CD4-positive, CD25-positive, alpha-beta regulatory T cell (primary cell): ENCODE measurements at regions not wholly inside any gene's neighbourhood (a gene's known extent, or its start where the extent isn't known, plus 50 kb on each side); places are given as distances from the start of the nearest gene placed in this dataset.

Experiments
- ATAC-seq, 2 donors: fragments of 150-1000 bp; cut with Tn5 transposase; one replicate each; pipeline ENCODE4 v1.10.0; 2021; ENCODE audit warnings: low read depth in 2 of 2, moderate number of reproducible peaks in 2 of 2, moderate library complexity in 1 of 2
- DNase-seq, 3 donors: peaks; one replicate each; pipeline versions ENCODE4 v3.0.0 to v3.0.0-alpha.2; 2012 to 2022; ENCODE audit warnings: mixed read lengths in 1 of 3
- H3K27ac ChIP-seq: one replicate; pipeline ENCODE4 v1.7.0; 2013; ENCODE audit warnings: mild to moderate bottlenecking, low read length; ENCODE audit not compliant: insufficient read depth, poor library complexity, severe bottlenecking
- H3K27me3 ChIP-seq: one replicate; pipeline ENCODE4 v1.7.0; 2013; ENCODE audit warnings: low read length; ENCODE audit not compliant: control insufficient read depth, insufficient read depth
- H3K36me3 ChIP-seq: one replicate; pipeline ENCODE4 v1.7.0; 2013; ENCODE audit warnings: mild to moderate bottlenecking, low read length, moderate library complexity; ENCODE audit not compliant: control insufficient read depth, insufficient read depth
- H3K4me1 ChIP-seq: 2 replicates; pipeline ENCODE4 v1.7.0; 2013; ENCODE audit warnings: mild to moderate bottlenecking, low read length; ENCODE audit not compliant: insufficient read depth, control insufficient read depth, poor library complexity, severe bottlenecking
- H3K4me3 ChIP-seq: one replicate; pipeline ENCODE4 v1.7.0; 2013; ENCODE audit warnings: low read depth, mild to moderate bottlenecking, low read length, moderate library complexity
- H3K9me3 ChIP-seq, 2 experiments: 1 replicate in 1 of 2; 2 replicates in 1 of 2; pipeline ENCODE4 v1.7.0; 2013; ENCODE audit warnings: low read length in 2 of 2, mild to moderate bottlenecking in 1 of 2, moderate library complexity in 1 of 2; ENCODE audit not compliant: control insufficient read depth in 2 of 2
- H3K27ac Mint-ChIP-seq, 3 donors: one replicate each; pipeline ENCODE4 v1.8.0; 2020 to 2022; ENCODE audit warnings: mild to moderate bottlenecking in 3 of 3, mixed read lengths in 3 of 3, moderate library complexity in 2 of 3
- H3K27me3 Mint-ChIP-seq: one replicate; pipeline ENCODE4 v1.8.0; 2022; ENCODE audit warnings: mild to moderate bottlenecking, mixed read lengths
- H3K36me3 Mint-ChIP-seq: one replicate; pipeline ENCODE4 v1.8.0; 2020; ENCODE audit warnings: mixed read lengths
- H3K4me1 Mint-ChIP-seq, 4 donors: one replicate each; pipeline ENCODE4 v1.8.0; 2020 to 2022; ENCODE audit warnings: mixed read lengths in 4 of 4, mild to moderate bottlenecking in 1 of 4
- H3K4me3 Mint-ChIP-seq, 4 donors: one replicate each; pipeline ENCODE4 v1.8.0; 2020 to 2022; ENCODE audit warnings: mild to moderate bottlenecking in 4 of 4, mixed read lengths in 4 of 4, moderate library complexity in 3 of 4
- H3K9me3 Mint-ChIP-seq, 7 donors: one replicate each; pipeline ENCODE4 v1.8.0; 2020 to 2022; ENCODE audit warnings: mixed read lengths in 7 of 7, mild to moderate bottlenecking in 3 of 7, moderate library complexity in 2 of 7

- peaks cover 0 to 1% (median 0%) of the 10 kb centered on the region in 7 donors for H3K9me3 Mint-ChIP-seq
- no peak overlapping the region for H3K27ac Mint-ChIP-seq
- DNase-seq: peak in 1 of 3 donors; percentile 6
- no peak for ATAC-seq
- Histone ChIP-seq H3K4me1 (no peaks in the 10 kb centered on the region), H3K9me3 (no peaks in the 10 kb centered on the region), H3K4me3 (no peak overlapping the region), H3K27ac (no peak overlapping the region), H3K27me3 (no peaks in the 10 kb centered on the region), H3K36me3 (no peaks in the 10 kb centered on the region)
- H3K4me3 Mint-ChIP-seq: no peak overlapping the region
- H3K36me3 Mint-ChIP-seq: no peaks in the 10 kb centered on the region
- H3K4me1 Mint-ChIP-seq: no peaks in the 10 kb centered on the region
- peaks cover 6% of the 10 kb centered on the region for H3K27me3 Mint-ChIP-seq
Observed at GRCh38 chr4:111943796-111944203, 201.5 kb upstream of the FAM241A start.

- DNase-seq (no peak), ATAC-seq (no peak)
- no peaks in the 10 kb centered on the region for H3K27me3 ChIP-seq
- H3K27ac ChIP-seq: no peak overlapping the region
- H3K4me3 Mint-ChIP-seq: no peak overlapping the region
- H3K27ac Mint-ChIP-seq: no peak overlapping the region
- H3K9me3 ChIP-seq: no peaks in the 10 kb centered on the region
- H3K4me1 Mint-ChIP-seq: no peaks in the 10 kb centered on the region
- peaks cover 0 to 7% (median 3%) of the 10 kb centered on the region in 7 donors for H3K9me3 Mint-ChIP-seq
- H3K27me3 Mint-ChIP-seq: peaks cover 6% of the 10 kb centered on the region
- H3K36me3 Mint-ChIP-seq: no peaks in the 10 kb centered on the region
- no peaks in the 10 kb centered on the region for H3K36me3 ChIP-seq
- H3K4me3 ChIP-seq: no peak overlapping the region
- no peaks in the 10 kb centered on the region for H3K4me1 ChIP-seq
Observed at GRCh38 chr4:111945014-111945413, 200.2 kb upstream of the FAM241A start.

- no peak for ATAC-seq
- no peak overlapping the region for H3K4me3 Mint-ChIP-seq
Observed at GRCh38 chr4:111946800-111947199, 198.5 kb upstream of the FAM241A start.

GRCh38 chr4:111952688-111953087 lies 192.6 kb upstream of the FAM241A start:
- Mint-ChIP-seq H3K36me3 (no peaks in the 10 kb centered on the region), H3K4me3 (no peak overlapping the region), H3K9me3 (peaks cover 0 to 10% (median 3%) of the 10 kb centered on the region in 7 donors), H3K27me3 (peaks cover 4% of the 10 kb centered on the region), H3K27ac (no peak overlapping the region), H3K4me1 (no peaks in the 10 kb centered on the region)
- Histone ChIP-seq H3K36me3 (no peaks in the 10 kb centered on the region), H3K27ac (no peak overlapping the region), H3K27me3 (no peaks in the 10 kb centered on the region), H3K4me1 (no peaks in the 10 kb centered on the region), H3K9me3 (no peaks in the 10 kb centered on the region), H3K4me3 (no peak overlapping the region)
- ATAC-seq (no peak), DNase-seq (no peak)

More at GRCh38 chr4:111946800-111947199, 198.5 kb upstream of the FAM241A start:
- no peaks in the 10 kb centered on the region for H3K4me1 ChIP-seq
- no peak overlapping the region for H3K4me3 ChIP-seq
- H3K9me3 Mint-ChIP-seq: peaks cover 0 to 10% (median 3%) of the 10 kb centered on the region in 7 donors
- no peaks in the 10 kb centered on the region for H3K9me3 ChIP-seq
- H3K27me3 Mint-ChIP-seq: peaks cover 6% of the 10 kb centered on the region
- no peak overlapping the region for H3K27ac ChIP-seq
- DNase-seq: no peak
- no peak overlapping the region for H3K27ac Mint-ChIP-seq
- H3K27me3 ChIP-seq: no peaks in the 10 kb centered on the region
- no peaks in the 10 kb centered on the region for H3K36me3 ChIP-seq
- H3K36me3 Mint-ChIP-seq: no peaks in the 10 kb centered on the region
- H3K4me1 Mint-ChIP-seq: no peaks in the 10 kb centered on the region

- Mint-ChIP-seq H3K27me3 (peaks cover 4% of the 10 kb centered on the region), H3K4me1 (no peaks in the 10 kb centered on the region), H3K36me3 (no peaks in the 10 kb centered on the region), H3K27ac (no peak overlapping the region), H3K9me3 (peaks cover 0 to 10% (median 0%) of the 10 kb centered on the region in 7 donors), H3K4me3 (no peak overlapping the region)
- Histone ChIP-seq H3K9me3 (no peaks in the 10 kb centered on the region), H3K27me3 (no peaks in the 10 kb centered on the region), H3K27ac (no peak overlapping the region), H3K4me3 (no peak overlapping the region), H3K4me1 (no peaks in the 10 kb centered on the region), H3K36me3 (no peaks in the 10 kb centered on the region)
- ATAC-seq (no peak), DNase-seq (no peak)
Observed at GRCh38 chr4:111954550-111954949, 190.7 kb upstream of the FAM241A start.

GRCh38 chr4:111955001-111955400 lies 190.3 kb upstream of the FAM241A start:
- peaks cover 4% of the 10 kb centered on the region for H3K27me3 Mint-ChIP-seq
- H3K4me3 Mint-ChIP-seq: no peak overlapping the region

GRCh38 chr4:111957116-111957515 lies 188.1 kb upstream of the FAM241A start:
- Histone ChIP-seq H3K36me3 (no peaks in the 10 kb centered on the region), H3K27me3 (no peaks in the 10 kb centered on the region), H3K27ac (no peak overlapping the region), H3K9me3 (no peaks in the 10 kb centered on the region), H3K4me1 (no peaks in the 10 kb centered on the region), H3K4me3 (no peak overlapping the region)
- Mint-ChIP-seq H3K36me3 (no peaks in the 10 kb centered on the region), H3K27me3 (peaks cover 7% of the 10 kb centered on the region), H3K4me1 (no peaks in the 10 kb centered on the region), H3K9me3 (no peaks in the 10 kb centered on the region), H3K27ac (no peak overlapping the region), H3K4me3 (no peak overlapping the region)
- DNase-seq: no peak
- ATAC-seq: no peak

More at GRCh38 chr4:111955001-111955400, 190.3 kb upstream of the FAM241A start:
- Histone ChIP-seq H3K4me3 (no peak overlapping the region), H3K9me3 (no peaks in the 10 kb centered on the region), H3K4me1 (no peaks in the 10 kb centered on the region), H3K27me3 (no peaks in the 10 kb centered on the region), H3K36me3 (no peaks in the 10 kb centered on the region), H3K27ac (no peak overlapping the region)
- DNase-seq: no peak
- no peak for ATAC-seq
- peaks cover 0 to 5% (median 0%) of the 10 kb centered on the region in 7 donors for H3K9me3 Mint-ChIP-seq
- no peaks in the 10 kb centered on the region for H3K4me1 Mint-ChIP-seq
- no peak overlapping the region for H3K27ac Mint-ChIP-seq
- no peaks in the 10 kb centered on the region for H3K36me3 Mint-ChIP-seq

- Histone ChIP-seq H3K36me3 (no peaks in the 10 kb centered on the region), H3K9me3 (no peaks in the 10 kb centered on the region), H3K27me3 (no peaks in the 10 kb centered on the region), H3K27ac (no peak overlapping the region), H3K4me1 (no peaks in the 10 kb centered on the region), H3K4me3 (no peak overlapping the region)
- ATAC-seq: no peak
- peaks cover 7% of the 10 kb centered on the region for H3K27me3 Mint-ChIP-seq
- H3K27ac Mint-ChIP-seq: no peak overlapping the region
- H3K4me3 Mint-ChIP-seq: no peak overlapping the region
- no peaks in the 10 kb centered on the region for H3K36me3 Mint-ChIP-seq
- H3K4me1 Mint-ChIP-seq: no peaks in the 10 kb centered on the region
- DNase-seq: no peak
- no peaks in the 10 kb centered on the region for H3K9me3 Mint-ChIP-seq
Observed at GRCh38 chr4:111957997-111958396, 187.3 kb upstream of the FAM241A start.
